ENCODE measurements at regions not wholly inside any gene's neighbourhood (a gene's known extent, or its start where the extent isn't known, plus 50 kb on each side); places are given as distances from the start of the nearest gene placed in this dataset.
A peak's percentile ranks its signal among the peaks of the same experiment; 100 is the strongest.

GRCh38 chr18:34115409-34116081, 109.2 kb downstream of the NOL4 start:
- Histone ChIP-seq H3K4me3 (no peak overlapping the region), H3K4me1 (no peaks in the 10 kb centered on the region), H3K27ac (no peak overlapping the region), H3K27me3 (no peaks in the 10 kb centered on the region), H3K9me3 (no peaks in the 10 kb centered on the region), H3K36me3 (no peaks in the 10 kb centered on the region)
- intact Hi-C loops (cut with DNase I) = no loop called here
- ATAC-seq (peak; percentile 59), DNase-seq (no peak)
- no peak for TF ChIP-seq CTCF (IDR thresholded peaks at IDR 0.05)

GRCh38 chr18:34114996-34115395, 109.7 kb downstream of the NOL4 start:
- no peak for TF ChIP-seq CTCF (IDR thresholded peaks at IDR 0.05)
- intact Hi-C loops (cut with DNase I) = no loop called here
- Histone ChIP-seq H3K4me1 (no peaks in the 10 kb centered on the region), H3K9me3 (no peaks in the 10 kb centered on the region), H3K4me3 (no peak overlapping the region), H3K27me3 (no peaks in the 10 kb centered on the region), H3K27ac (no peak overlapping the region), H3K36me3 (no peaks in the 10 kb centered on the region)
- ATAC-seq (no peak), DNase-seq (peak in 1 of 4 donors; percentile 28)

- no peak for TF ChIP-seq CTCF (IDR thresholded peaks at IDR 0.05)
- Histone ChIP-seq H3K4me3 (no peak overlapping the region), H3K36me3 (no peaks in the 10 kb centered on the region), H3K27me3 (no peaks in the 10 kb centered on the region), H3K9me3 (peaks cover 0 to 12% of the 10 kb centered on the region in 2 donors), H3K4me1 (no peaks in the 10 kb centered on the region), H3K27ac (no peak overlapping the region)
- intact Hi-C loops (cut with DNase I) = no loop called here
- DNase-seq (no peak), ATAC-seq (no peak)
These were observed 116.5 kb downstream of the NOL4 start for GRCh38 chr18:34108206-34108605.

GRCh38 chr18:34098109-34098508, 126.6 kb downstream of the NOL4 start:
- Histone ChIP-seq H3K27ac (no peak overlapping the region), H3K4me1 (no peaks in the 10 kb centered on the region), H3K27me3 (no peaks in the 10 kb centered on the region), H3K4me3 (no peak overlapping the region), H3K9me3 (no peaks in the 10 kb centered on the region), H3K36me3 (no peaks in the 10 kb centered on the region)
- no peak for TF ChIP-seq CTCF (IDR thresholded peaks at IDR 0.05)
- ATAC-seq (no peak), DNase-seq (no peak)
- intact Hi-C loops (cut with DNase I) = no loop called here

- intact Hi-C loops (cut with DNase I) = no loop called here
- no peak for TF ChIP-seq CTCF (IDR thresholded peaks at IDR 0.05)
- no peak overlapping the region for H3K4me3 ChIP-seq
These were observed 127.4 kb downstream of the NOL4 start for GRCh38 chr18:34097312-34097711.

More at GRCh38 chr18:34097312-34097711, 127.4 kb downstream of the NOL4 start:
- Histone ChIP-seq H3K27ac (no peak overlapping the region), H3K4me1 (no peaks in the 10 kb centered on the region), H3K36me3 (no peaks in the 10 kb centered on the region), H3K9me3 (no peaks in the 10 kb centered on the region), H3K27me3 (no peaks in the 10 kb centered on the region)
- DNase-seq (peak in 1 of 4 donors; percentile 10), ATAC-seq (no peak)

Measured in left lung (tissue), 4 donors.